K562 (cell line): ENCODE measurements at regions not wholly inside any gene's neighbourhood (a gene's known extent, or its start where the extent isn't known, plus 50 kb on each side); places are given as distances from the start of the nearest gene placed in this dataset.

Source experiments
- ATAC-seq: fragments of 200-7000 bp; cut with Tn5 transposase; 3 replicates; pipeline ENCODE4 v1.9.1; 2020; ENCODE audit warnings: moderate library complexity
- BruUV-seq: library from RNA; stranded (reverse); fragments of 400-500 nt; replicated peaks from 2 replicates; lab custom pipeline; 2021; lab: Mats Ljungman, UMichigan
- CTCF ChIA-PET: fragments of 300-600 bp; formaldehyde crosslinking; extraction: SDS; loops from one replicate; lab custom pipeline; 2021; ENCODE audit warnings: low intra/inter-chr PET ratio; lab: Yijun Ruan, JAX
- POLR2A ChIA-PET: fragments of 300-600, 350-650 bp; sonication (Branson Sonifier 250); formaldehyde crosslinking; extraction: SDS; loops from one replicate; lab custom pipeline; 2021; ENCODE audit warnings: antibody characterized with exemption, inconsistent platforms; lab: Yijun Ruan, JAX
- DNase-seq, 4 experiments: peaks; one replicate each; pipeline versions ENCODE4 v3.0.0 to v3.0.0-alpha.2; 2011 to 2018; ENCODE audit warnings: low spot score in 3 of 4, mixed read lengths in 3 of 4; ENCODE audit errors: extremely low read depth in 1 of 4
- FAIRE-seq: peaks from 2 replicates; lab custom pipeline; 2011; peaks lifted over from hg19 to GRCh38; lab: Jason Lieb, UNC
- H2AFZ ChIP-seq: 2 replicates; pipeline ENCODE4 v1.6.0; 2011; ENCODE audit warnings: low read depth, low read length, control low read depth, inconsistent platforms
- H3K27ac ChIP-seq: fragments of 200-600 bp; 3 replicates; pipeline ENCODE4 v1.8.0; 2011; ENCODE audit warnings: low read depth, mild to moderate bottlenecking, control low read depth, inconsistent platforms, low read length, moderate library complexity, mixed read lengths; ENCODE audit errors: extremely low read depth
- H3K27me3 ChIP-seq, 2 experiments: fragments of 300-600 bp in 1 of 2; 2 replicates in 1 of 2; 3 replicates in 1 of 2; pipeline versions ENCODE4 v1.6.0 to v1.8.0; 2011; ENCODE audit warnings: inconsistent platforms in 2 of 2, low read length in 2 of 2, mild to moderate bottlenecking in 1 of 2, mixed read lengths in 1 of 2, moderate library complexity in 1 of 2; ENCODE audit not compliant: control insufficient read depth in 2 of 2, insufficient read depth in 2 of 2
- H3K36me3 ChIP-seq: fragments of 300-600 bp; 3 replicates; pipeline ENCODE4 v1.8.0; 2011; ENCODE audit warnings: mild to moderate bottlenecking, low read length, inconsistent platforms; ENCODE audit not compliant: control insufficient read depth, insufficient read depth
- H3K4me1 ChIP-seq, 2 experiments: fragments of 200-600 bp in 1 of 2; replicated peaks in 1 of 2; 2 replicates in 1 of 2; 3 replicates in 1 of 2; pipeline versions ENCODE4 v1.5.1 to v1.8.0; 2011; ENCODE audit warnings: inconsistent platforms in 2 of 2, low read length in 2 of 2, mild to moderate bottlenecking in 1 of 2, mixed read lengths in 1 of 2, moderate library complexity in 1 of 2; ENCODE audit not compliant: control insufficient read depth in 2 of 2, insufficient read depth in 2 of 2
- H3K4me2 ChIP-seq: 2 replicates; pipeline ENCODE4 v1.6.1; 2011; ENCODE audit warnings: low read length, control low read depth, inconsistent platforms, mixed read lengths; ENCODE audit not compliant: insufficient read depth
- H3K4me3 ChIP-seq: fragments of 200-600 bp; sonication (generic), shearing (Covaris generic); 2 replicates; pipeline ENCODE4 v1.5.1; 2016; ENCODE audit warnings: control low read depth, inconsistent platforms
- H3K79me2 ChIP-seq: fragments of 200-600 bp; 3 replicates; pipeline ENCODE4 v1.8.0; 2011; ENCODE audit warnings: low read length, inconsistent platforms; ENCODE audit not compliant: control insufficient read depth, insufficient read depth
- H3K9ac ChIP-seq, 2 experiments: 2 replicates each; pipeline versions ENCODE4 v1.6.0 to v1.6.1; 2011; ENCODE audit warnings: low read depth in 2 of 2, low read length in 2 of 2, control low read depth in 1 of 2, inconsistent platforms in 1 of 2, mild to moderate bottlenecking in 1 of 2, mixed read lengths in 1 of 2; ENCODE audit not compliant: insufficient read depth in 1 of 2
- H3K9me1 ChIP-seq: one replicate; pipeline ENCODE4 v1.6.0; 2011; ENCODE audit warnings: inconsistent platforms, mild to moderate bottlenecking, low read length, moderate library complexity; ENCODE audit not compliant: control insufficient read depth, insufficient read depth
- H3K9me3 ChIP-seq: replicated peaks from 2 replicates; pipeline ENCODE4 v1.5.1; 2011; ENCODE audit warnings: low read depth, low read length, inconsistent platforms; ENCODE audit not compliant: control insufficient read depth, insufficient read depth
- H4K20me1 ChIP-seq: replicated peaks from 2 replicates; pipeline ENCODE4 v1.6.1; 2011; ENCODE audit warnings: low read length, inconsistent platforms, mixed read lengths; ENCODE audit not compliant: control insufficient read depth, insufficient read depth
- BCLAF1 ChIP-seq, 2 experiments: fragments of 450-650 bp in 1 of 2; IDR thresholded peaks; 2 replicates each; pipeline ENCODE4 v1.6.1; 2011 to 2017; ENCODE audit warnings: low read depth in 2 of 2, antibody characterized with exemption in 1 of 2, borderline replicate concordance in 1 of 2, low read length in 1 of 2, mild to moderate bottlenecking in 1 of 2, mixed read lengths in 1 of 2; ENCODE audit not compliant: control insufficient read depth in 1 of 2
- CREB3L1 ChIP-seq: fragments of 450-650 bp; IDR thresholded peaks from 2 replicates; pipeline ENCODE4 v1.6.1; 2014; ENCODE audit warnings: low read depth, mild to moderate bottlenecking, moderate library complexity, borderline replicate concordance
- E2F3 ChIP-seq: fragments of 250-450 bp; sonication (Bioruptor Pico); IDR thresholded peaks from 2 replicates; pipeline ENCODE4 v1.4.0; 2020; ENCODE audit warnings: mild to moderate bottlenecking
- IRF9 ChIP-seq: fragments of 450-650 bp; IDR thresholded peaks from 2 replicates; pipeline ENCODE4 v1.6.1; 2016; ENCODE audit warnings: missing biosample characterization, missing genetic modification characterization
- KLF10 ChIP-seq: fragments of 250-450 bp; sonication (Bioruptor Pico); IDR thresholded peaks from 2 replicates; pipeline ENCODE4 v1.6.1; 2021; ENCODE audit warnings: matching md5 sums
- MYNN ChIP-seq, 2 experiments: sonication (generic); formaldehyde crosslinking in 1 of 2; IDR thresholded peaks; 2 replicates each; pipeline versions ENCODE4 v1.5.0 to v1.6.1; 2016 to 2020; ENCODE audit warnings: antibody characterized with exemption in 1 of 2, missing genetic modification reagents in 1 of 2
- PHF20 ChIP-seq: fragments of 450-650 bp; IDR thresholded peaks from 2 replicates; pipeline ENCODE4 v1.6.1; 2018; ENCODE audit not compliant: partially characterized antibody
- PTBP1 ChIP-seq: fragments of 200-400 bp; formaldehyde crosslinking; IDR thresholded peaks from 2 replicates; pipeline ENCODE4 v1.6.1; 2017; ENCODE audit warnings: low read depth, low read length
- TFAM ChIP-seq: fragments of 250-450 bp; sonication (Bioruptor Pico); conservative IDR thresholded peaks from 2 replicates; pipeline ENCODE4 v1.5.0; 2021; ENCODE audit warnings: mild to moderate bottlenecking, moderate library complexity
- ZFP30 ChIP-seq: fragments of 250-450 bp; sonication (Bioruptor Pico); IDR thresholded peaks from 2 replicates; pipeline ENCODE4 v1.8.0; 2022; ENCODE audit warnings: moderate library complexity, mild to moderate bottlenecking, inconsistent platforms, borderline replicate concordance
- ZNF133 ChIP-seq: fragments of 250-450 bp; sonication (Bioruptor Pico); IDR thresholded peaks from 2 replicates; pipeline ENCODE4 v1.4.0; 2020; ENCODE audit warnings: mild to moderate bottlenecking
- ZNF217 ChIP-seq: sonication (generic); formaldehyde crosslinking; IDR thresholded peaks from 2 replicates; pipeline ENCODE4 v1.8.0; 2022; ENCODE audit warnings: mild to moderate bottlenecking, missing genetic modification reagents
- ZNF57 ChIP-seq: fragments of 450-650 bp; formaldehyde crosslinking; IDR thresholded peaks from 2 replicates; pipeline ENCODE4 v1.4.0; 2020; ENCODE audit warnings: mild to moderate bottlenecking, moderate library complexity
- ZNF583 ChIP-seq: fragments of 250-450 bp; sonication (Bioruptor Pico); IDR thresholded peaks from 2 replicates; pipeline ENCODE4 v1.4.0; 2020
- ZSCAN32 ChIP-seq: fragments of 450-650 bp; formaldehyde crosslinking; IDR thresholded peaks from 2 replicates; pipeline ENCODE4 v1.4.0; 2020; ENCODE audit warnings: mild to moderate bottlenecking, moderate library complexity
- WGBS: fragments of 100-300 bp; shearing (Covaris generic); methylation state at CpG from one replicate; pipeline ENCODE4 v1.1.6; 2016; ENCODE audit warnings: low coverage, mixed read lengths; ENCODE audit not compliant: insufficient coverage; ENCODE audit errors: missing lambda C conversion rate; 5-methylcytosine and 5-hydroxymethylcytosine counted together
- in situ Hi-C: fragments of 300-500 bp; cut with MboI; formaldehyde crosslinking; loops from 4 replicates; pipeline ENCODE4 v1.15.0; 2018; ENCODE audit warnings: inconsistent platforms, mixed read lengths
- intact Hi-C: fragments of 100-400 bp; cut with micrococcal nuclease; formaldehyde crosslinking; loops from 2 replicates; pipeline ENCODE4 v1.14.2; 2022

- no peaks in the 10 kb centered on the region for H3K79me2 ChIP-seq
Observed at GRCh38 chr22:46049726-46050450, 72.9 kb upstream of the WNT7B start.

More at GRCh38 chr22:46049726-46050450, 72.9 kb upstream of the WNT7B start:
- Histone ChIP-seq H3K9me1 (no peaks in the 10 kb centered on the region), H3K4me3 (no peak overlapping the region), H3K27ac (no peak overlapping the region), H4K20me1 (no peaks in the 10 kb centered on the region), H3K9ac (peak overlapping the region in 1 of 2 experiments; percentile 58; a peak in 2 of 4 replicates), H3K36me3 (no peaks in the 10 kb centered on the region), H3K9me3 (no peaks in the 10 kb centered on the region), H3K27me3 (no peaks in the 10 kb centered on the region), H3K4me2 (no peak overlapping the region), H2AFZ (no peak overlapping the region), H3K4me1 (peaks cover 0 to 22% of the 10 kb centered on the region in 2 experiments; a peak in 2 of 5 replicates)
- no peak for ATAC-seq
- no peak for DNase-seq
- in situ Hi-C loops (no loop called here), intact Hi-C loops (no loop called here)
- ChIA-PET POLR2A (no interaction called here), CTCF (no interaction called here)
- WGBS: 44% methylated on average over 4 of the region's 14 CpGs
- FAIRE-seq: no peak
- no peak for TF ChIP-seq CREB3L1
- TF ChIP-seq MYNN (IDR thresholded peaks at IDR 0.05): no peak
- TF ChIP-seq MYNN (CRISPR knock-in tag; IDR thresholded peaks at IDR 0.05): no peak
- no peak for TF ChIP-seq ZNF133 (CRISPR knock-in tag)
- no peak for TF ChIP-seq ZSCAN32 (CRISPR knock-in tag)
- no peak for TF ChIP-seq IRF9 (tag)
- no peak for TF ChIP-seq E2F3 (CRISPR knock-in tag)
- no peak for TF ChIP-seq BCLAF1 (IDR thresholded peaks at IDR 0.05; ENCODE audit: borderline replicate concordance in 1 of 2, control insufficient read depth in 1 of 2, low read depth in 2 of 2, low read length in 1 of 2)
- no peak for TF ChIP-seq TFAM (CRISPR knock-in tag)
- no peak for TF ChIP-seq ZNF217 (CRISPR knock-in tag)
- TF ChIP-seq ZNF57 (CRISPR knock-in tag): no peak
- no peak for TF ChIP-seq ZFP30 (CRISPR knock-in tag)
- no peak for TF ChIP-seq PTBP1
- no peak for TF ChIP-seq PHF20
- TF ChIP-seq KLF10: no peak
- no peak for TF ChIP-seq ZNF583 (CRISPR knock-in tag)
- no TSS peak for BruUV-seq
